GM12873 (cell line): ENCODE measurements at regions not wholly inside any gene's neighbourhood (a gene's known extent, or its start where the extent isn't known, plus 50 kb on each side); places are given as distances from the start of the nearest gene placed in this dataset.

Experiments used
- TF ChIP-seq, protein P1 (sequence below): IDR thresholded peaks from 2 replicates; pipeline ENCODE4 v1.5.1; 2012; ENCODE audit warnings: low read depth, mild to moderate bottlenecking, moderate library complexity, low read length, control low read depth; ENCODE audit not compliant: insufficient read depth; ENCODE audit errors: missing control alignments

DNA sequence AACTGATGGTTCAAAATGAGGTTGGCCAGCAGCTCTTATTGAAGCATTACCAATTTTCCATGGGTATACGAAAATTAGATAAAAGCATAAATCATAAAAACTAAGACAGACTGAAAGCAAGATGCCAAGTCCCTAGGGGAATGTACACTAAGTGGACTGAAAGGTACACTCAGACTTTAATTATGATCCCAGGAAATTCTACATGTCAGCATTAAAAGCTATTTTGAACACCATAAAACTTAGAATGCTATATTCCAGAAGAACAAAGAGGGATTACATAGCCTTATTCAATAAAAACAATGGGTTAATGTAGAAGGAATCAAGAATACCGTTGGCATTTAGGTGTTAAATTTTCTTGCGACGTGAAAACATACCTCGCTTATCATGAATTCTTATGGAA, 558.5 kb downstream of the LRRIQ3 start:
- TF ChIP-seq, protein P1, sequence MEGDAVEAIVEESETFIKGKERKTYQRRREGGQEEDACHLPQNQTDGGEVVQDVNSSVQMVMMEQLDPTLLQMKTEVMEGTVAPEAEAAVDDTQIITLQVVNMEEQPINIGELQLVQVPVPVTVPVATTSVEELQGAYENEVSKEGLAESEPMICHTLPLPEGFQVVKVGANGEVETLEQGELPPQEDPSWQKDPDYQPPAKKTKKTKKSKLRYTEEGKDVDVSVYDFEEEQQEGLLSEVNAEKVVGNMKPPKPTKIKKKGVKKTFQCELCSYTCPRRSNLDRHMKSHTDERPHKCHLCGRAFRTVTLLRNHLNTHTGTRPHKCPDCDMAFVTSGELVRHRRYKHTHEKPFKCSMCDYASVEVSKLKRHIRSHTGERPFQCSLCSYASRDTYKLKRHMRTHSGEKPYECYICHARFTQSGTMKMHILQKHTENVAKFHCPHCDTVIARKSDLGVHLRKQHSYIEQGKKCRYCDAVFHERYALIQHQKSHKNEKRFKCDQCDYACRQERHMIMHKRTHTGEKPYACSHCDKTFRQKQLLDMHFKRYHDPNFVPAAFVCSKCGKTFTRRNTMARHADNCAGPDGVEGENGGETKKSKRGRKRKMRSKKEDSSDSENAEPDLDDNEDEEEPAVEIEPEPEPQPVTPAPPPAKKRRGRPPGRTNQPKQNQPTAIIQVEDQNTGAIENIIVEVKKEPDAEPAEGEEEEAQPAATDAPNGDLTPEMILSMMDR, result no peak

DNA sequence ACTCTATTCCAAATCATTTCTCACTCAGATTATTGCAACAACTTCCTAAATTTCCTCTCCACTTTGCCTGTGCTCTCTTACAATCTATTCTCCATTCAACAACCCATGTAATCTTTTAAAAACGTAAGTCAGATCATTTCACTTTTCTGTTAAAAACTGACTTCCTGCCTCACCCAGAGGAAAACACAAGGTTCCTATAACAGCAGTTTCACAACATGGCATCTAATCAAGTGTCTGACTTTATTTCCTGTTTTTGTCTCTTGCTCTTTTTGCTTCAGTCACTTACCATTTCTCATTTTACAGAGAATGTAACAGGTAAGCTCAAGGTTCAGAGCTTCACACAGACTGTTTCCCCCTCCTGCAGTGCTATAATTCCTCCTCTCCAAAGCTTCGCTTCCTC, 560.7 kb downstream of the LRRIQ3 start:
- TF ChIP-seq, protein P1, result no peak

DNA sequence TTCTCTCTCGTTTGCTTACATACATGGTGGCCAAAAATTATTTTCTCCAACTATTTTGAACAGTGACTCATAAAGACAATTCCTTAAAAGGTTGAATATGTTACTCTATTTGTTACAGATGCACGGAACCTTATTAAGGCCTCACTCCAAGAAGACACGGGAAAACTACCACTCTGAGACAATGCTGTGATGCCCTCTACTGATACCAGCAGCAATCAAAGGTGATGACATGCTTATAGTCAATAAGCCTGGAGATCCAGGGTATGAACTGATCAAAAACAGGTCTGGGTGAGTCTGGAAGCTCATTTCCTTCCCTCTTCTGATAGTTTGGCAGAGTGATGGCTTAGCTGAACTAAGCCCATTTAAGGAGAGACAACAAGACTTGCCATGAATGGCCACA, 563.0 kb downstream of the LRRIQ3 start:
- TF ChIP-seq, protein P1, result no peak

DNA sequence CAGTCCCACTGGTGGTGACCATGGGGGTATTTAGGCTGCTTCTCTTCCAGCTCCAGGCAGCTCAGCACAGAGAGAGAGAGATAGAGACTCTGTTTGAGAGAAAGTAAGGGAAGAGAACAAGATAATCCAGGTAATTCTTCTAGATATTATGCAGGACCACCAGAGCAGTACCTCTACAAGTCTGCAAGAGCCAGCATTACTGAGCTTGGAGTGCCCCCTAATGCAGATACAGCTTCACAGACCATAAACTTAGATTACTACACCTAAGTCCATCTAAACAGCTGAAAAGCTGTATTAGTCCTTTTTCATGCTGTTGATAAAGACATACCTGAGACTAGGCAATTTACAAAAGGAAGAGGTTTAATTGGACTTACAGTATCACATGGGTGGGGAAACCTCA, 570.3 kb downstream of the LRRIQ3 start:
- TF ChIP-seq, protein P1, result no peak

DNA sequence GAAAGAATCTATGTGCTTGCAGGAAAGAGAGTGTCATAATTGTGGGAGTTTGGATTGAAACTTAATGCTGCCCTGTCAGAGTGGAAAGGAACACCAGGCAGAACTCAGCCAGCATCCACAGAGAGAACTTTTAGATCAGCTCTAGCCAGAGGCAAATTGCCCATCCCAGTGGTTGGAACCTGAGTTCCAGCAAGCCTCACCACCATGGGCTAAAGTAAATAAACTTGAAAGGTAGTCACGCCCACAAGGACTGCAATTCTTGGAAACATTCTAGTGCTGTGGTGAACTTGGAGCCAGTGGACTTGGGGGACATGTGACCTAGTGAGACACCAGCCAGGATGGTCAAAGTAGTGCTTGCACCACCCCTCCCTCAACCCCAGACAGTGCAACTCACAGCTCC, 571.6 kb downstream of the LRRIQ3 start:
- TF ChIP-seq, protein P1, result no peak

DNA sequence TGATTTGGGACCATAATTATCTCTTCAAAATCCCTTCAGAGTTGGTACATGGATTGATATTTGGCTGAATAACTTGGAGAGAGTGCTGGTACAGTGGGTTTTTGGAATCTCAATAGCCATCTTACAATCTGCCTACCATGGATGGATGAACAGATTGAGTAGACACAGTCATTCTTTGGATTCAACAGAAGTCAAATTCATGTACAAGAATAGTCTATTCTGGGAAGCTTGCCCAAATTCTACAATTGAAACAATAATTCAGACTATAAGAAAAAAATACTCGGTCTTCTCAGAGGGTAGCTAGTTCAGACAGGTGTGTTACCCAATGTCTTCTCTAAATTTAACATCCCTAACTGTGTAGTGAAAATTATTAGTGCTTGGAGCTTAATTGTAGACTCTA, 574.0 kb downstream of the LRRIQ3 start:
- TF ChIP-seq, protein P1, result no peak

DNA sequence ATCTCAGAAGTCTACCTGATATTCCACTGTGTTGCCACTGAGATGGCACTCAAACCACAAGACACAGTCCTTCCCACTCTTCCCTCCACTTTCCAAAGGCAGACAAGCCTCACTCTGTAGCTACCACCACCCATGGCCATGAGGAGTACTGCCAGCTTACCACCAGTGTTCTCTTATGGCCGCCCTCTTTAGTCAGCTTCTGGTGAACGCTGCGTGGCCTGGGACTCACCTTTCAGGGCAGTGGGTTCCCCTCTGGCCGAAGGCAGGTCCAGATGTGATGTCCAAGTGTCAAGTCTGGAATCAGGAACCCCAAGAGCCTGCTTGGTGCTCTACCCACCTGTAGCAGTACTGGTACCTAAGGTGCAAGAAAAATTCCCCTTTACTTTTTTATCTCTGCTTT, 580.8 kb downstream of the LRRIQ3 start:
- TF ChIP-seq, protein P1, result no peak
